ENCODE measurements at regions not wholly inside any gene's neighbourhood (a gene's known extent, or its start where the extent isn't known, plus 50 kb on each side); places are given as distances from the start of the nearest gene placed in this dataset.
"Not testable (repeated sequence)": the region's sequence is repeated elsewhere in the genome, so short reads cannot be mapped to it uniquely, and the experiment has no call there.

GRCh38 chr14:106380740-106381139 is 854.4 kb downstream of the TMEM121 start:
- Histone ChIP-seq H3K4me2 (no peak overlapping the region), H3K4me1 (peaks cover 0 to 16% (median 0%) of the 10 kb centered on the region in 10 experiments; a peak in 5 of 20 replicates), H3K27me3 (no peaks in the 10 kb centered on the region), H3K27ac (no peak overlapping the region), H4K20me1 (no peaks in the 10 kb centered on the region), H3K9me3 (replicated peaks in 1 of 11) (no peaks in the 10 kb centered on the region), H3K9ac (no peak overlapping the region), H3K4me3 (no peak overlapping the region), H3K36me3 (no peaks in the 10 kb centered on the region)
- TF ChIP-seq Cebpa-rat (IDR thresholded peaks at IDR 0.05) = no peak

GRCh38 chr14:106389186-106389585 is 862.8 kb downstream of the TMEM121 start:
- H3K9ac ChIP-seq; H3K36me3 ChIP-seq; H3K27ac ChIP-seq; H3K4me3 ChIP-seq; H3K27me3 ChIP-seq; H3K9me3 ChIP-seq (replicated peaks in 1 of 11); H4K20me1 ChIP-seq: not testable (repeated sequence)
- Histone ChIP-seq H3K4me1 (peaks cover 0 to 27% (median 21%) of the 10 kb centered on the region in 10 experiments; a peak in 12 of 20 replicates), H3K4me2 (peak overlapping the region in 6 of 11 experiments; percentile 4 to 49 (median 28); a peak in 9 of 22 replicates)

GRCh38 chr14:106390401-106390800 is 864.0 kb downstream of the TMEM121 start:
- Histone ChIP-seq H3K27me3 (no peaks in the 10 kb centered on the region), H3K4me1 (peaks cover 0 to 35% (median 27%) of the 10 kb centered on the region in 10 experiments; a peak in 16 of 20 replicates), H3K9ac (no peak overlapping the region), H3K4me3 (no peak overlapping the region), H3K9me3 (replicated peaks in 1 of 11) (no peaks in the 10 kb centered on the region), H4K20me1 (no peaks in the 10 kb centered on the region), H3K4me2 (peak overlapping the region in 2 of 11 experiments; percentile 32 to 49; a peak in 2 of 22 replicates), H3K36me3 (no peaks in the 10 kb centered on the region), H3K27ac (no peak overlapping the region)
- TF ChIP-seq Cebpa-rat (IDR thresholded peaks at IDR 0.05) = no peak

- H3K4me1 ChIP-seq = peaks cover 0 to 40% (median 32%) of the 10 kb centered on the region in 10 experiments; a peak in 18 of 20 replicates
Observed at GRCh38 chr14:106390947-106391346, 864.6 kb downstream of the TMEM121 start.

GRCh38 chr14:106393742-106394141 is 867.4 kb downstream of the TMEM121 start:
- Histone ChIP-seq H3K27ac (no peak overlapping the region), H3K9me3 (replicated peaks in 1 of 11) (no peaks in the 10 kb centered on the region), H3K27me3 (no peaks in the 10 kb centered on the region), H3K4me1 (peaks cover 0 to 58% (median 44%) of the 10 kb centered on the region in 10 experiments; a peak in 18 of 20 replicates), H3K36me3 (no peaks in the 10 kb centered on the region), H4K20me1 (no peaks in the 10 kb centered on the region), H3K4me3 (no peak overlapping the region), H3K4me2 (no peak overlapping the region), H3K9ac (no peak overlapping the region)
- no peak for TF ChIP-seq Cebpa-rat (IDR thresholded peaks at IDR 0.05)

More at GRCh38 chr14:106390947-106391346, 864.6 kb downstream of the TMEM121 start:
- Histone ChIP-seq H3K36me3 (no peaks in the 10 kb centered on the region), H3K27ac (no peak overlapping the region), H3K27me3 (no peaks in the 10 kb centered on the region), H3K9me3 (replicated peaks in 1 of 11) (no peaks in the 10 kb centered on the region), H3K4me2 (no peak overlapping the region), H3K9ac (no peak overlapping the region), H4K20me1 (no peaks in the 10 kb centered on the region), H3K4me3 (no peak overlapping the region)
- TF ChIP-seq Cebpa-rat (IDR thresholded peaks at IDR 0.05) = no peak

GRCh38 chr14:106395456-106396050 is 869.2 kb downstream of the TMEM121 start:
- no peak overlapping the region for H3K4me3 ChIP-seq
- H3K4me1 ChIP-seq = peaks cover 0 to 45% (median 31%) of the 10 kb centered on the region in 10 experiments; a peak in 18 of 20 replicates
- peak overlapping the region in 5 of 11 experiments; percentile 7 to 44 (median 27); a peak in 6 of 22 replicates for H3K27ac ChIP-seq
- H3K9ac ChIP-seq = peak overlapping the region in 1 of 11 experiments; percentile 28; a peak in 1 of 22 replicates
- peak overlapping the region in 10 of 11 experiments; percentile 29 to 75 (median 70); a peak in 20 of 22 replicates for H3K4me2 ChIP-seq
- H3K9me3 ChIP-seq (replicated peaks in 1 of 11) = no peaks in the 10 kb centered on the region
- H4K20me1 ChIP-seq = no peaks in the 10 kb centered on the region
- H3K27me3 ChIP-seq = no peaks in the 10 kb centered on the region
- no peaks in the 10 kb centered on the region for H3K36me3 ChIP-seq
- TF ChIP-seq Cebpa-rat (IDR thresholded peaks at IDR 0.05) = no peak

- H3K36me3 ChIP-seq = no peaks in the 10 kb centered on the region
Observed at GRCh38 chr14:106396999-106397398, 870.6 kb downstream of the TMEM121 start.

GRCh38 chr14:106398931-106399331 is 872.5 kb downstream of the TMEM121 start:
- H3K36me3 ChIP-seq; H3K9me3 ChIP-seq (replicated peaks in 1 of 11); H4K20me1 ChIP-seq; H3K27me3 ChIP-seq; H3K4me2 ChIP-seq; H3K27ac ChIP-seq; H3K9ac ChIP-seq; H3K4me3 ChIP-seq: not testable (repeated sequence)
- peaks cover 0 to 35% (median 26%) of the 10 kb centered on the region in 10 experiments; a peak in 18 of 20 replicates for H3K4me1 ChIP-seq

More at GRCh38 chr14:106396999-106397398, 870.6 kb downstream of the TMEM121 start:
- no peak for TF ChIP-seq Cebpa-rat (IDR thresholded peaks at IDR 0.05)
- Histone ChIP-seq H3K4me3 (no peak overlapping the region), H3K4me2 (peak overlapping the region in 9 of 11 experiments; percentile 44 to 75 (median 70); a peak in 17 of 22 replicates), H3K27me3 (no peaks in the 10 kb centered on the region), H3K9me3 (replicated peaks in 1 of 11) (no peaks in the 10 kb centered on the region), H3K27ac (no peak overlapping the region), H4K20me1 (no peaks in the 10 kb centered on the region), H3K4me1 (peaks cover 0 to 41% (median 31%) of the 10 kb centered on the region in 10 experiments; a peak in 18 of 20 replicates), H3K9ac (0 out of 22 replicates have a peak overlapping the region, but pooled peaks of 1 of the 11 experiments have one; percentile 29)

GRCh38 chr14:106401316-106401715 is 874.9 kb downstream of the TMEM121 start:
- not testable (repeated sequence) for H3K9ac ChIP-seq, H3K4me2 ChIP-seq

GRCh38 chr14:106410229-106410628 is 883.8 kb downstream of the TMEM121 start:
- not testable (repeated sequence) for H3K9me3 ChIP-seq (replicated peaks in 1 of 11); H4K20me1 ChIP-seq; H3K36me3 ChIP-seq; H3K9ac ChIP-seq; H3K27ac ChIP-seq; H3K27me3 ChIP-seq; H3K4me3 ChIP-seq
- Histone ChIP-seq H3K4me2 (peak overlapping the region in 6 of 11 experiments; percentile 17 to 53 (median 42); a peak in 11 of 22 replicates), H3K4me1 (peaks cover 0 to 26% (median 14%) of the 10 kb centered on the region in 10 experiments; a peak in 12 of 20 replicates)

More at GRCh38 chr14:106401316-106401715, 874.9 kb downstream of the TMEM121 start:
- H4K20me1 ChIP-seq; H3K27me3 ChIP-seq; H3K27ac ChIP-seq; H3K9me3 ChIP-seq (replicated peaks in 1 of 11); H3K4me3 ChIP-seq; H3K36me3 ChIP-seq: not testable (repeated sequence)
- peaks cover 0 to 18% (median 12%) of the 10 kb centered on the region in 10 experiments; a peak in 17 of 20 replicates for H3K4me1 ChIP-seq

Data from BLaER1 treated with 17β-estradiol and CSF1 and Interleukin-3, amounts not matched to agents 10 nM and 100 nM (cell line).